ENCODE measurements at regions not wholly inside any gene's neighbourhood (a gene's known extent, or its start where the extent isn't known, plus 50 kb on each side); places are given as distances from the start of the nearest gene placed in this dataset.

DNA sequence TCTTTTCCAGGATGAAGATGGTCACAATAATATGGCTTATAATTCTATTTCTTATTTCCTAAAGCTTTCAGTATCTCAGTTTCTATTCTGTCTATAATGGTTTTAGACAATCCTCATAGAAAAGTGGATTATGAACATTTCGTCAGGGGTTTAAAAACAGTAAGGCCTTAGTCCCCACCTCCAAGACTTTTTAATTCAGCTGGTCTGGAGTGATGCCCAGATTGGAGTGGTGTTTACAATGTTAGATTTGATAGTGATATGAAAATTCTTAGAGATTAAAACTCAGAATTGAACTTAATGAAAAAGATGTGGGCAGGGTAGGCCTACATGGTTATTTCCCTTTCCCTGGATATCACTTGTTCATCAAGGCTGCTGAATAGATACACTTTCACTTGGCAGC lies 1238.3 kb downstream of the SORCS3 start:
- Histone ChIP-seq H3K36me3 (ENCODE audit: insufficient read depth, low read length) (no peaks in the 10 kb centered on the region), H3K9me3 (ENCODE audit: low read length) (no peaks in the 10 kb centered on the region), H3K27ac (ENCODE audit: low read depth, low read length, poor library complexity, severe bottlenecking) (no peak overlapping the region), H2AFZ (ENCODE audit: low read length) (no peak overlapping the region), H4K20me1 (ENCODE audit: insufficient read depth, low read length) (no peaks in the 10 kb centered on the region), H3K4me3 (ENCODE audit: low read depth, low read length, poor library complexity, severe bottlenecking) (no peak overlapping the region), H3K9me2 (ENCODE audit: insufficient read depth, low read length) (no peaks in the 10 kb centered on the region), H3K79me2 (ENCODE audit: insufficient read depth, low read depth, low read length) (no peaks in the 10 kb centered on the region), H3K4me2 (ENCODE audit: low read length) (no peak overlapping the region), H3K4me1 (ENCODE audit: insufficient read depth, low read length, poor library complexity, severe bottlenecking) (no peaks in the 10 kb centered on the region)
- ChIA-PET POLR2A (no interaction called here), CTCF (ENCODE audit: unreplicated experiment) (no interaction called here)
- no TSS peak for BruUV-seq (replicated peaks)
- intact Hi-C loops (cut with micrococcal nuclease; ENCODE audit: unreplicated experiment) = no loop called here
- DNase-seq (ENCODE audit: low spot score) = no peak
- TF ChIP-seq, protein P1, sequence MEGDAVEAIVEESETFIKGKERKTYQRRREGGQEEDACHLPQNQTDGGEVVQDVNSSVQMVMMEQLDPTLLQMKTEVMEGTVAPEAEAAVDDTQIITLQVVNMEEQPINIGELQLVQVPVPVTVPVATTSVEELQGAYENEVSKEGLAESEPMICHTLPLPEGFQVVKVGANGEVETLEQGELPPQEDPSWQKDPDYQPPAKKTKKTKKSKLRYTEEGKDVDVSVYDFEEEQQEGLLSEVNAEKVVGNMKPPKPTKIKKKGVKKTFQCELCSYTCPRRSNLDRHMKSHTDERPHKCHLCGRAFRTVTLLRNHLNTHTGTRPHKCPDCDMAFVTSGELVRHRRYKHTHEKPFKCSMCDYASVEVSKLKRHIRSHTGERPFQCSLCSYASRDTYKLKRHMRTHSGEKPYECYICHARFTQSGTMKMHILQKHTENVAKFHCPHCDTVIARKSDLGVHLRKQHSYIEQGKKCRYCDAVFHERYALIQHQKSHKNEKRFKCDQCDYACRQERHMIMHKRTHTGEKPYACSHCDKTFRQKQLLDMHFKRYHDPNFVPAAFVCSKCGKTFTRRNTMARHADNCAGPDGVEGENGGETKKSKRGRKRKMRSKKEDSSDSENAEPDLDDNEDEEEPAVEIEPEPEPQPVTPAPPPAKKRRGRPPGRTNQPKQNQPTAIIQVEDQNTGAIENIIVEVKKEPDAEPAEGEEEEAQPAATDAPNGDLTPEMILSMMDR (conservative IDR thresholded peaks at IDR 0.05; ENCODE audit: low read length) = no peak
- TF ChIP-seq EZH2phosphoT487 (IDR thresholded peaks at IDR 0.05; ENCODE audit: borderline replicate concordance, low read depth, low read length) = no peak

DNA sequence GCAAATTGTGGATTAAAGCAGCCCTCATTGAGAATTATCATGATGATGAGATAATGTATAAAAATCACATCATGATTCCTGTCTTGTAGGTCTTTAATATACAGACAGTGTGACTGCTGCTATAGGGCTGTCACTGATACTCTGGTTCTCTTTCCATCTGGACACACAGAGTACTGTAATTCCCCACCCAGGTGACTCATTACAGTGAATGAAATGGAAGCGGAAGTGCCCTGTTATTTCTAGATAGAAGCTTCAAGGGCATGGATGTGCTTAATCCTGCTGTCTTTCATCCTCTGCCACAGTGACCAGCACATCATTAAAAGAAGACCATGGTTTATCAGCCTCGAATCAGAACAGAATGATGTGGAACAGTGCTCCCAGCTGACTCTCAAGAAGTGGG lies 1234.0 kb downstream of the SORCS3 start:
- CTCF ChIA-PET (ENCODE audit: unreplicated experiment) = no interaction called here
- POLR2A ChIA-PET = no interaction called here

DNA sequence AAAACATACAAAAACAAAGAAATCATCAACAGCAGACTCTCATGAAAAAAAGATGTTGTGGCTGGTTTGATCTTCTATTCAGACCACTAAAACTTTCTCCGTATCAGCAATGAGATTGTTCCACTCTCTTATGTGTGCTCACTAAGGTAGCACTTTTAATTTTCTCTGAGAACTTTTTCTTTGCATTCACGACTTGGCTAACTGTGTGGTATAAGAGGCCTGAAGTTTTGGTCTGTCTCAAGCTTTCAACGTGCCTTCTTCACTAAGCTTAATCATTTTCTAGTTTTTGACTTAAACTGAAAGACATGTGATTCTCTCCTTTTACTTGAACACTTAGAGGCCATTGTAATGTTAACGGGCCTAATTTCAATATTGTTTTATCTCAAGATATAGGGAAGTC lies 1231.6 kb downstream of the SORCS3 start:
- TF ChIP-seq, protein P1 (conservative IDR thresholded peaks at IDR 0.05; ENCODE audit: low read length) = no peak
- no peak for TF ChIP-seq EZH2phosphoT487 (IDR thresholded peaks at IDR 0.05; ENCODE audit: borderline replicate concordance, low read depth, low read length)
- Histone ChIP-seq H3K79me2 (ENCODE audit: insufficient read depth, low read depth, low read length) (no peaks in the 10 kb centered on the region), H3K36me3 (ENCODE audit: insufficient read depth, low read length) (no peaks in the 10 kb centered on the region), H3K27ac (ENCODE audit: low read depth, low read length, poor library complexity, severe bottlenecking) (no peak overlapping the region), H3K9me3 (ENCODE audit: low read length) (no peaks in the 10 kb centered on the region), H2AFZ (ENCODE audit: low read length) (no peak overlapping the region), H3K4me1 (ENCODE audit: insufficient read depth, low read length, poor library complexity, severe bottlenecking) (no peaks in the 10 kb centered on the region), H4K20me1 (ENCODE audit: insufficient read depth, low read length) (no peaks in the 10 kb centered on the region), H3K4me3 (ENCODE audit: low read depth, low read length, poor library complexity, severe bottlenecking) (no peak overlapping the region), H3K4me2 (ENCODE audit: low read length) (no peak overlapping the region), H3K9me2 (ENCODE audit: insufficient read depth, low read length) (no peaks in the 10 kb centered on the region)
- no TSS peak for BruUV-seq (replicated peaks)
- ChIA-PET CTCF (ENCODE audit: unreplicated experiment) (no interaction called here), POLR2A (no interaction called here)
- intact Hi-C loops (cut with micrococcal nuclease; ENCODE audit: unreplicated experiment) = no loop called here
- no peak for DNase-seq (ENCODE audit: low spot score)

More for the DNA sequence above, 1234.0 kb downstream of the SORCS3 start:
- no peaks in the 10 kb centered on the region for H3K4me1 ChIP-seq (ENCODE audit: insufficient read depth, low read length, poor library complexity, severe bottlenecking)
- no peaks in the 10 kb centered on the region for H4K20me1 ChIP-seq (ENCODE audit: insufficient read depth, low read length)
- H3K27ac ChIP-seq (ENCODE audit: low read depth, low read length, poor library complexity, severe bottlenecking) = no peak overlapping the region
- TF ChIP-seq, protein P1 (conservative IDR thresholded peaks at IDR 0.05; ENCODE audit: low read length) = no peak
- TF ChIP-seq EZH2phosphoT487 (IDR thresholded peaks at IDR 0.05; ENCODE audit: borderline replicate concordance, low read depth, low read length) = no peak
- DNase-seq (ENCODE audit: low spot score) = no peak
- H2AFZ ChIP-seq (ENCODE audit: low read length) = no peak overlapping the region
- H3K79me2 ChIP-seq (ENCODE audit: insufficient read depth, low read depth, low read length) = no peaks in the 10 kb centered on the region
- no peaks in the 10 kb centered on the region for H3K9me3 ChIP-seq (ENCODE audit: low read length)
- no peak overlapping the region for H3K4me3 ChIP-seq (ENCODE audit: low read depth, low read length, poor library complexity, severe bottlenecking)
- no peaks in the 10 kb centered on the region for H3K9me2 ChIP-seq (ENCODE audit: insufficient read depth, low read length)
- BruUV-seq (replicated peaks) = no TSS peak
- H3K36me3 ChIP-seq (ENCODE audit: insufficient read depth, low read length) = no peaks in the 10 kb centered on the region
- intact Hi-C loops (cut with micrococcal nuclease; ENCODE audit: unreplicated experiment) = no loop called here
- no peak overlapping the region for H3K4me2 ChIP-seq (ENCODE audit: low read length)
